HCEC 1CT (cell line): ENCODE measurements at regions not wholly inside any gene's neighbourhood (a gene's known extent, or its start where the extent isn't known, plus 50 kb on each side); places are given as distances from the start of the nearest gene placed in this dataset.
"Not testable (repeated sequence)": the region's sequence is repeated elsewhere in the genome, so short reads cannot be mapped to it uniquely, and the experiment has no call there.

Source experiments
- DNase-seq: peaks from one replicate; pipeline ENCODE4 v3.0.0-alpha.2; 2017

DNA sequence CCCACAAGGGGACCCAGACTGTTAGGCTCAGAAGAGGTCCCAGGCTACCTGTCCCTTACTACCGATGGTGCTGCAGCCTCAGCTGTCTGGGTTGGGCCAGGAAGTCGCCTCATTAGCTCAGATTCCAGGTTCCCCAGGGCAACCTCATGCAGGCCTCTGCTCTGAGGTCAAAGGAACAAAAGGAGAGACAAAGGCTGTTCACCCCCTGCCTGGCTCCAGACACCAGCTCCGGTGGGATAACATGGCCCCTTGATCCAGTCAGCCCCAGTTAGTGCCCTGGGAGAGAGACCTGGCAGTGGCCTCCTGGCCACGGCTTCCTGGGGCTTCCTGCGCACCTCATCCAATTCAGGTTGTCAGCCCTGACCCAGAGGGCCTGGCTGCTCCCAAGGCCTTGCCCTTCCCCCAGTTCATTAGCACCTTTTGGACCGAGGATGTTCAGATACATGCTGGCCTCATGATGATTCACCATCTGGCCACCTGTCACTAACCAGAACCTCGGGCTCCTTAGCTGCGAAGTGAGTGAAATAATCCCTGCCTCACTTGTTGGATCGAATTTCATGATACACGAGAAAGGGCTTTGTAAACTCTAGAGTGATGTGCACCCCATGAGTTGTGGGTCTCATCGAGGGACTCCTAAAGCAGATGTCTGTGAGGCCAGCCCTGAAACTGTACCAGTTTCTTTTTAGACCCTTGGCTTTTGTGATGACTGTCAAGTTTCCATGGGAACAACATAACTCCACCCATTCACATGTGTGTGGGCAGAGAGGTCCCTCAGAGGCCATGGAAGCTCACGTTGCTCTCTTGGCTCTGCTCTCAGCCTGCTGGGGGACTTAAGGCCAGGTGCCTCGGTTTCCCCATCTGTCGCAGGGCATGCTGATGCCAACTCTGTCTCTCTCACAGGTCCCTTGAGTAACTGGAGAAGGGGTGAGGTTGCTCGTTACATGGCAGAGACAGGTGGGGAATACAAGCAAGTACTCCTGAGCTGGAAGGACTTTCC, 79.5 kb upstream of the PCBD1 start:
- no peak for DNase-seq

- DNase-seq: no peak
These were observed 80.8 kb upstream of the PCBD1 start for GRCh38 chr10:70969188-70969587.

- no peak for DNase-seq
These were observed 82.5 kb upstream of the PCBD1 start for GRCh38 chr10:70970830-70971229.

- DNase-seq: no peak
These were observed 84.9 kb upstream of the PCBD1 start for GRCh38 chr10:70973275-70973674.

DNA sequence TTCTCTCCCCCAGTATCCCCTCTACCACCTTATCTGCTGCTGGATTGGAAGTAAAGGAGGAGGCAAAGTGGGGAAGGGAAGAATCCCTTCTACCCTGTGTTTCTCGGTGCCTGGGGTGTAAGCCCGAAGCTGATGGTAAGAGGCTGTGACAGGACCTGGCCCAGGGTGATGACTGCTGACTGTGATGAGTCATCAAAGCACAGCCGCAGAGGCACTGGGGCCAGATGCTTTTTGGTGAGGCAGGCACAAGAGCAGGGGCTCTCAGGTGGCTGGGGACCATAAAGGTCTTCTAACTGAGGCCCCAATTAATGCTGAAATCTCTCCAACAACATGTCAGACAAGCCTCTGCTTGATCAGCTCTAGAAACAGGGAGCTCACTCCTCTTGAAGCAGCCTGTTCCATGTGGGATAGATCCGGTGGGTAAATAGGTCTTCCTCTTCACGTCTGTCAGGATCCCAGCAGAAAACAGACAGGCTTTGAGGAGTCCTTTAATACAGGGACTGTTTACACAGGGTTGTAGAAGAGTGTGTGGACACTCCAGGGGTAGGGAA, 86.1 kb upstream of the PCBD1 start:
- DNase-seq: peak; percentile 22

DNA sequence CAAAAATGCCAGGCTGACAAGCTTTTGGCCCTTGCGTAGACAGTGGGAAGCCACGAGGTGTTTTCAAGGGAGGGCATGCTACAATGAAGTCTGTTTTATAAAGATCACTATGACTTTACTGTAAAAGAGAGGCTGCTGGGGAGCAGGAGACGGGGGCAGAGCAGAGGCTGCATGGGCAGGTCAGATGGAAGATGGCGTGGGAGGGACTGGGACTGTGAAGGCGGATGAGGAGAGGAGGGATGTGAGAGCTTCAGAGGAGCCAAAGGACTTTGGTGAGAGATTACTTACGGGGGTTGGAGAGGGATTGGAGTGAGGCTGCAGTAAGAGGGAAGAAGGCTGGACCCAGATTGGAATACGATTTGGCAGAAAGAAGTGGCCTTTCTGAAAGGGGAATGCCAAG, 86.6 kb upstream of the PCBD1 start:
- DNase-seq: no peak

DNA sequence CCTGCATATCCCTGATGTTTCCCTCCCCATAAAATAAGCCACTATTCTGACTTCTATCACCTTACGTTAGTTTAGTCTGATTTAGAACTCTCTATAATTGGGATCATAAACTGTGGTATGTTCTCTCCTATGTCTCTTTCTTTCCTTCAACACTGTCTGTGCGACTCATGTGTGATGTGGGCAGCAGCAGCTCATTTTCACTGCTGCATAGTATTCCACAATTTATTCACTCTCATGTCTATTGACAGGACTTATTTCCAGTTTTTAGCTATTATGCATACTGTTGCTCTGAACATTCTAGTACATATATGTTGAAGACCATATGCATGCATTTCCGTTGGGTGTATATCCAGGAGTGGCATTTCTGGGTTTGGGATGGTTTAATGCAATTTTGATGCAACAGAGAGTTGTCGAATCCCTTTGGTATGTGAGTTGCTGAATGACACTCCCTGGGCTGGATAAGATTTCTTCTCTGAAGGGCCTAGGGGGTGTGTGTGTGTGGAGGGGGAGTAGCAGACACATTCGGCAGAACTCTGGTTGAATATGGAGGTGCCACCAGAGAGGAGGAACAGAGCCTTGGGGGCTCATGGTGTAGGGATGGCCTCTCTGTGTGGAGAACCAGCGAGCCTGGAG, 87.8 kb upstream of the PCBD1 start:
- no peak for DNase-seq

DNA sequence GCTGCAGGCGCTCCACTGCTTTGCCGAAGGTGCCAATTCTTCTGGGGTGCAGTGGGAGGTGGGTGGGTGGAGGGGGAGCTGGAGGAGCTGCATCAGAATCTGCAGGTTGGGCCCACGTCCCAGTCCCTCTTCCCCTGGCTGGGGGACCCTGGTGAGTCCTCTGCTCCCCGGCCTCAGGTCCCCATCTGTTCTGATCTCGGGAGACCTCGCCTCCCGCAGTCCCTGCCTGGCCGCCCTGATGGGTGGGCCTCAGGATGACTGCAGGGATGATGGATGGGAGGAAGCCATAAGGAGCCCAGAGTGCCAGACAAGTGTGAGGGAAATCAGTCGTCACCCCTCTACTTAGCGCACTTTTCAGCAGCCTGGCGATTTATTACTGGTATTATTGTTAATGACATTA, 89.3 kb upstream of the PCBD1 start:
- DNase-seq: no peak

- DNase-seq: no peak
These were observed 89.8 kb upstream of the PCBD1 start for GRCh38 chr10:70978181-70978580.

- DNase-seq: no peak
These were observed 90.6 kb upstream of the PCBD1 start for GRCh38 chr10:70978816-70979480.

DNA sequence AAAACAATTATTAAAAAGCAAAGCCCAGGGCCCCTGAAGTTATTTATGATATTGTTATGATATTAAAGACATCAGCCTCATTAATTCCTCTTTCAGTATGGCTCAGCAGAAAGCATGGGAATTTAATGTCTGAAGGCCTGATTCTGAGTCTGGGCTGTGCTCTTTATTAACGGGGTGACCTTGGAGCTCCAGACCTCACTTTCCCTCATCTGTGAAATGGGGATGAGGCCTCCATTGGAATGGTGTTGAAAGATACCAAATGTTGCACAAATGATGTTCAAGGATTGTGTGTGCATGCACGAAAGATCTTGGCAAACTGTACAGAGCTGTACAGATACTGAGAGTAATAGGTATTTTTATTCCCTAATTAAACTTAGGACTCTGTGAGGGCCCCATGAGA, 92.3 kb upstream of the PCBD1 start:
- no peak for DNase-seq

- no peak for DNase-seq
These were observed 92.9 kb upstream of the PCBD1 start for GRCh38 chr10:70981171-70981836.

DNA sequence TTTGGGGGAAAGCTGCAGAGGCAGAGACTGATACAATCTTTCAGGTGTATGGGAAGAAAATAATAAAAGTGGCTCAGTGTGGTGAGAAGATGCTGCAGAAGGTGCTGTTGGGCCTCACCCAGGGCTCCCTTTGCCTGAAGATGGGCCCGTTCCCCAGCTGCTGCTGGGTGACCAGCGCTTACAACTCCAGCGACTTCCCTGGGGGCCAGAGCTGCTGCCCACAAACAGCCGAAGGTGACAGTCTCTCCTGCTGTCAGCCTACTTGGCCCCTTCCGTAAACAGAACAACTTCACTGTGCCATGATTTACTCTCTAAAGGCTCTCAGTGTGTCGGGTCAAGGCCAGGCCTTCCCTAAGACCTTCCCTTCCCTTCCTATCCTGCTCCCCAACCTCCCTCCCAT, 93.6 kb upstream of the PCBD1 start:
- no peak for DNase-seq

- no peak for DNase-seq
These were observed 94.1 kb upstream of the PCBD1 start for GRCh38 chr10:70982443-70982842.

DNA sequence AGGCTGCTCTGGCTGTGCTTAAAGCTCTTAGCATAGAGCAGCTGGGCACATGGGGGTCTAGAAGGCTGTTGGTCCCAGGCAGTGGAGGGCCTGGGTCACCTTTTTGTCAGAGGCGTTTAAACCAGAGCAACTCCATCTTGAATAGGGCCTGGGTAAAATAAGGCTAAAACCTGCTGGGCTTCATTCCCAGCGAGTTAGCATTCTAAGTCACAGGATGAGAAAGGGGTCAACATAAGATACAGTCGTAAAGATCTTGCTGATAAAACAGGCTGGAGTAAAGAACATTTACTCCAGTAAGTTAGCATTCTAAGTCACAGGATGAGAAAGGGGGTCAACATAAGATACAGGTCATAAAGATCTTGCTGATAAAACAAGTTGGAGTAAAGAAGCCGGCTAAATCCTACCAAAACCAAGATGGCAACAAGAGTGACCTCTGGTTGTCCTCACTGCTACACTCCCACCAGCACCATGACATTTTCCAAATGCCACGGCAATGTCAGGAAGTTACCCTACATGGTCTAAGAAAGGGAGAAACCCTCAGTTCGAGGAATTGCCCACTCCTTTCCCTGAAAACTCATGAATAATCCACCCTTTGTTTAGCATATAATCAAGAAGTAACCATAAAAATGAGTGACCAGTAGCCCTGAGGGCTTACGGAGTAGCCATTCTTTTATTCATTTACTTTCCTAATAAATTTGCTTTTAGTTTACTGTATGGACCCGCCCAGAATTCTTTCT, 96.8 kb upstream of the PCBD1 start:
- DNase-seq: no peak

GRCh38 chr10:70985824-70986622, 97.7 kb upstream of the PCBD1 start:
- no peak for DNase-seq

DNA sequence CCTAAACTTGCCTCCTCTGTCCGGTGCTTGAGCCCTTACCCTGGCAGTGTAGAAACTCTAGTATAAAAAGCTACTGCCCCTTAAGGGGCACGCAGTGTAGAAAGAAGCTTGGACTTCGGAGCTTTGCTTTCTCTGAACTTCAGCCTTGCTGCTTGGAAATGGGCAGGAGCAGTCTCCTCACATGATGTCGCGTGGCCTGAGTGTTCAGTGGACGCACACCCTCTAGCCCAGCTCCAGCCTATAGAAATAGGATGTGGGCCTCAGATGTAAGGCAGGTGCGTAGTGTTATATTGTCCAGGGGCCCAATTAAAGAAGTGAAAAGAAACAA, 98.2 kb upstream of the PCBD1 start:
- no peak for DNase-seq

GRCh38 chr10:70987396-70988130, 99.2 kb upstream of the PCBD1 start:
- DNase-seq: no peak

- DNase-seq: not testable (repeated sequence)
These were observed 101.8 kb upstream of the PCBD1 start for GRCh38 chr10:70990156-70990555.

GRCh38 chr10:70990681-70991080, 102.3 kb upstream of the PCBD1 start:
- DNase-seq: no peak
